Breast epithelium (tissue), 4 donors: ENCODE measurements at regions not wholly inside any gene's neighbourhood (a gene's known extent, or its start where the extent isn't known, plus 50 kb on each side); places are given as distances from the start of the nearest gene placed in this dataset.

ENCODE experiments used
- DNase-seq, 2 donors: peaks; one replicate each; pipeline ENCODE4 v3.0.0-alpha.2; 2019; ENCODE audit warnings: low spot score in 2 of 2
- H3K27ac ChIP-seq, 2 donors: fragments of 200-600 bp; sonication (generic) in 1 of 2; one replicate each; pipeline ENCODE4 v1.5.1; 2016 to 2019; ENCODE audit warnings: mild to moderate bottlenecking in 1 of 2
- H3K27me3 ChIP-seq, 2 donors: fragments of 200-600 bp; sonication (generic) in 1 of 2; one replicate each; pipeline versions ENCODE4 v1.5.1 to v1.6.0; 2017 to 2019; ENCODE audit warnings: control low read depth in 1 of 2, mild to moderate bottlenecking in 1 of 2
- H3K36me3 ChIP-seq: fragments of 200-600 bp; one replicate; pipeline ENCODE4 v1.5.1; 2019
- H3K4me1 ChIP-seq, 2 donors: fragments of 200-600 bp; sonication (generic); one replicate each; pipeline ENCODE4 v1.5.1; 2016 to 2019; ENCODE audit warnings: control low read depth in 1 of 2
- H3K4me3 ChIP-seq, 3 donors: fragments of 200-600 bp; sonication (generic); 1 replicate in 2 of 3; 2 replicates in 1 of 3; pipeline ENCODE4 v1.5.1; 2016 to 2019; ENCODE audit warnings: mild to moderate bottlenecking in 3 of 3, moderate library complexity in 2 of 3
- H3K9me3 ChIP-seq, 2 donors: fragments of 200-600 bp; sonication (generic) in 1 of 2; one replicate each; pipeline ENCODE4 v1.5.1; 2016 to 2019; ENCODE audit warnings: control low read depth in 1 of 2
- CTCF ChIP-seq, 3 donors: fragments of 450-650 bp; IDR thresholded peaks; one replicate each; pipeline ENCODE4 v1.5.1; 2016 to 2017; ENCODE audit warnings: antibody characterized with exemption in 3 of 3, mild to moderate bottlenecking in 3 of 3, moderate library complexity in 3 of 3
- POLR2A ChIP-seq: fragments of 450-650 bp; IDR thresholded peaks from one replicate; pipeline ENCODE4 v1.6.1; 2016; ENCODE audit warnings: antibody characterized with exemption, mild to moderate bottlenecking, moderate library complexity
- POLR2AphosphoS5 ChIP-seq, 3 donors: sonication (generic); formaldehyde crosslinking; IDR thresholded peaks; one replicate each; pipeline ENCODE4 v1.6.1; 2017; ENCODE audit warnings: antibody characterized with exemption in 3 of 3
- intact Hi-C: fragments of 100-400 bp; cut with DNase I; formaldehyde crosslinking; loops from one replicate; pipeline ENCODE4 v1.15.1; 2023; ENCODE audit warnings: low total_unique reads

- TF ChIP-seq POLR2A = no peak
- no peak for TF ChIP-seq POLR2AphosphoS5 (IDR thresholded peaks at IDR 0.05)
- no peak for TF ChIP-seq CTCF (IDR thresholded peaks at IDR 0.05)
- no peak overlapping the region for H3K4me3 ChIP-seq
- intact Hi-C loops = no loop called here
- H3K36me3 ChIP-seq = no peaks in the 10 kb centered on the region
- H3K27me3 ChIP-seq = no peaks in the 10 kb centered on the region
- DNase-seq = no peak
- H3K4me1 ChIP-seq = no peaks in the 10 kb centered on the region
- H3K27ac ChIP-seq = no peak overlapping the region
- H3K9me3 ChIP-seq = no peaks in the 10 kb centered on the region
Measured at GRCh38 chr15:66962522-66962921, 102.9 kb upstream of the SMAD3 start.

- no peak overlapping the region for H3K27ac ChIP-seq
- TF ChIP-seq POLR2AphosphoS5 (IDR thresholded peaks at IDR 0.05) (no peak), CTCF (IDR thresholded peaks at IDR 0.05) (no peak), POLR2A (no peak)
Measured at GRCh38 chr15:66963084-66963483, 102.3 kb upstream of the SMAD3 start.

GRCh38 chr15:66963710-66964109 lies 101.7 kb upstream of the SMAD3 start:
- no peaks in the 10 kb centered on the region for H3K9me3 ChIP-seq
- intact Hi-C loops = no loop called here
- DNase-seq = no peak
- no peaks in the 10 kb centered on the region for H3K4me1 ChIP-seq
- H3K27ac ChIP-seq = no peak overlapping the region
- H3K4me3 ChIP-seq = no peak overlapping the region
- TF ChIP-seq POLR2A (no peak), POLR2AphosphoS5 (IDR thresholded peaks at IDR 0.05) (no peak), CTCF (IDR thresholded peaks at IDR 0.05) (no peak)
- no peaks in the 10 kb centered on the region for H3K36me3 ChIP-seq
- H3K27me3 ChIP-seq = no peaks in the 10 kb centered on the region

More at GRCh38 chr15:66963084-66963483, 102.3 kb upstream of the SMAD3 start:
- DNase-seq = no peak
- Histone ChIP-seq H3K4me1 (no peaks in the 10 kb centered on the region), H3K4me3 (no peak overlapping the region), H3K36me3 (no peaks in the 10 kb centered on the region), H3K9me3 (no peaks in the 10 kb centered on the region), H3K27me3 (no peaks in the 10 kb centered on the region)
- intact Hi-C loops = no loop called here

DNA sequence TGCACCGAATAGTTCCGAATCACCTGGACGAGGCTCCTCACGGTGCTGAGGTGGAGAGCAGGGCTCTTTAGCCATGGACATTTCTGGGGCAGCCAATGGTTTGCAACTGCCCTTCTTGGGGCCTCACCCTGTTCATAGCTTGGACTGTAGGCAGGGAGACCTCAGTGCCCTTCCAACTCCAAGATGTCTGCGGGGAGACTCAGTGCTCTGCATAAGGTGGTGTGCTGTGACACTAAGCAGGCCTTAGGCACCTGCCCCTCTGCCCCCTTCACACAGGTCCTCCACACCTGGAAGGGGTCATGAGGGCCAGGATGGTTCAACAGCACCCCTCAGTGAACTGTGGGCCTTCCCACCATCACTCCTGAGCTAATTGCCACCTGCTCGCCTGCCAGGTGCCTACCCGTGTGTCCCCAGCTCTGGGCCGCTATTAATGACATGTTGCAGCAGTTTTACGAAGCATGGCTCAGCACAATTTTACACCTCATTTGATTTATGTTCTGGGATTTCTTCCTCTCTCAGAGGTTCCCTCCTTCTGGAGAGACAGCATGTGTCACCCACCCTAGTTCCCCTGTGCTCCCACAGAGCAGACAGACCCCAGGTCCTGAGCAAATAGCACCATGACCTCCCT lies 101.2 kb upstream of the SMAD3 start:
- DNase-seq = no peak
- TF ChIP-seq CTCF (IDR thresholded peaks at IDR 0.05) (no peak), POLR2AphosphoS5 (IDR thresholded peaks at IDR 0.05) (no peak), POLR2A (no peak)
- Histone ChIP-seq H3K4me3 (no peak overlapping the region), H3K36me3 (no peaks in the 10 kb centered on the region), H3K27ac (no peak overlapping the region), H3K27me3 (no peaks in the 10 kb centered on the region), H3K9me3 (no peaks in the 10 kb centered on the region), H3K4me1 (no peaks in the 10 kb centered on the region)
- intact Hi-C loops = no loop called here

DNA sequence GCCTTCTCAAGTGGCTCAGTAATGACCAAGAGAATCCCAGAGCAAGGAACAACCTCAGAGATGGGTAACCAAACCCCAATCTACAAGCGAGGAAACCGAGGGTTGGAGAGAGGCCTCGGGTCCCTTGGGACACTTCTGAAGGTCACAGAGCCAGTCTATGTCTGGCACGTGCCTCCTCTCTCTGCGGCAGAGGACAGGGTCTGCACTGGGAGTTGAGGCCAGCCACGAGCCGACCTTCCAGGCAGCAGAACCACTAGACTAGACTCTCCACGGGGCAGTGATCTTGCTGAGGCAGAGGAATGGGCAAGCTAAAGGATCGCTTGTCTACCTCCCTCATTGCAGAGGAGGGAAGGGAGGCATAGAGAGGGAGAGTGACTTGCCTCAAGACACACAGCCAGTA lies 100.6 kb upstream of the SMAD3 start:
- H3K27ac ChIP-seq = no peak overlapping the region
- no peak for DNase-seq
- intact Hi-C loops = no loop called here
- no peaks in the 10 kb centered on the region for H3K4me1 ChIP-seq
- no peak for TF ChIP-seq POLR2A
- no peak for TF ChIP-seq POLR2AphosphoS5 (IDR thresholded peaks at IDR 0.05)
- no peak for TF ChIP-seq CTCF (IDR thresholded peaks at IDR 0.05)
- H3K4me3 ChIP-seq = no peak overlapping the region
- H3K27me3 ChIP-seq = no peaks in the 10 kb centered on the region
- H3K36me3 ChIP-seq = no peaks in the 10 kb centered on the region
- no peaks in the 10 kb centered on the region for H3K9me3 ChIP-seq
